ENCODE measurements at regions not wholly inside any gene's neighbourhood (a gene's known extent, or its start where the extent isn't known, plus 50 kb on each side); places are given as distances from the start of the nearest gene placed in this dataset.

DNA sequence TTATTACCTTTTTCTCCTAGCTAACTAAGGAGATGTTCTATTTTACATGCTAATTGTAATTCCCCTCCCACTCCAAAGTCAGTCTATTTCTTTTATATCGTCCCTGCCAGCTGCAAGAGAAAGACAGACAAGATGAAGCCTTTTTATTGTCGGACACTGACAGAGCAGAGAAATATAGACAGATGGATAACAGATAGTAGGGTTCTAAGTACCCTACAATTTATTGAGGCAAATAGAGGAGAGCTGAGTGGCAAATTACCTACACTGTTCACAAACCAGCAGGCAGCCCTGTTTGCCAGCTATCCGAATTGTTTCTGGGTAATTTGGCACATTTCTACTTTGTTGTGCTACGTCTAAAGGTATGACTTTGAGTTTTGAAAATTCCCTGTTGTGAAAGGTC lies 392.3 kb upstream of the ZNF717 start:
- TF ChIP-seq, protein P1, sequence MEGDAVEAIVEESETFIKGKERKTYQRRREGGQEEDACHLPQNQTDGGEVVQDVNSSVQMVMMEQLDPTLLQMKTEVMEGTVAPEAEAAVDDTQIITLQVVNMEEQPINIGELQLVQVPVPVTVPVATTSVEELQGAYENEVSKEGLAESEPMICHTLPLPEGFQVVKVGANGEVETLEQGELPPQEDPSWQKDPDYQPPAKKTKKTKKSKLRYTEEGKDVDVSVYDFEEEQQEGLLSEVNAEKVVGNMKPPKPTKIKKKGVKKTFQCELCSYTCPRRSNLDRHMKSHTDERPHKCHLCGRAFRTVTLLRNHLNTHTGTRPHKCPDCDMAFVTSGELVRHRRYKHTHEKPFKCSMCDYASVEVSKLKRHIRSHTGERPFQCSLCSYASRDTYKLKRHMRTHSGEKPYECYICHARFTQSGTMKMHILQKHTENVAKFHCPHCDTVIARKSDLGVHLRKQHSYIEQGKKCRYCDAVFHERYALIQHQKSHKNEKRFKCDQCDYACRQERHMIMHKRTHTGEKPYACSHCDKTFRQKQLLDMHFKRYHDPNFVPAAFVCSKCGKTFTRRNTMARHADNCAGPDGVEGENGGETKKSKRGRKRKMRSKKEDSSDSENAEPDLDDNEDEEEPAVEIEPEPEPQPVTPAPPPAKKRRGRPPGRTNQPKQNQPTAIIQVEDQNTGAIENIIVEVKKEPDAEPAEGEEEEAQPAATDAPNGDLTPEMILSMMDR (IDR thresholded peaks at IDR 0.05): no peak
- no peak for TF ChIP-seq POLR2A (IDR thresholded peaks at IDR 0.05)

Measured in lower leg skin (tissue), 3 donors.